AG09319 (cell line): ENCODE measurements at regions not wholly inside any gene's neighbourhood (a gene's known extent, or its start where the extent isn't known, plus 50 kb on each side); places are given as distances from the start of the nearest gene placed in this dataset.

Source experiments
- DNase-seq: peaks from one replicate; pipeline ENCODE4 v3.0.0-alpha.2; 2010; ENCODE audit warnings: low read depth; ENCODE audit errors: extremely low read depth
- TF ChIP-seq, protein P1 (sequence below): IDR thresholded peaks from 2 replicates; pipeline ENCODE4 v1.5.1; 2011; ENCODE audit warnings: low read depth, mild to moderate bottlenecking, inconsistent platforms, low read length, moderate library complexity

DNA sequence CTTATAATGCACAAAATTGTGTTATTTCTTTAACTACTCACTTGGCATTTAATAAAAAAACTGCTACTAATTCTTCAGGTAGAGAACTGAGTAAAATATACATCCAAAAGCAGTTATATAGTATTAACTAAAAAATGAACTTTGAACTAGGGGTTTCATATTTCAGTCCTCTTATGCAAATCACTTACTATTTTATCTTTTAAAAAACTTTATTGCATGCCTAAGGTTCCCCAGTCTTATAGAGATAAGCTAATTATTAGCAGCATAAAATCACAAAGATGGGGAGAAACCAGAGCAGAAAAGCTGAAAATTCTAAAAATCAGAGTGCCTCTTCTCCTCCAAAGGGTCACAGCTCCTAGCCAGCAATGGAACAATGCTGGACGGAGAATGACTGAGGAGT, 228.0 kb downstream of the CALCRL start:
- no peak for DNase-seq
- TF ChIP-seq, protein P1, sequence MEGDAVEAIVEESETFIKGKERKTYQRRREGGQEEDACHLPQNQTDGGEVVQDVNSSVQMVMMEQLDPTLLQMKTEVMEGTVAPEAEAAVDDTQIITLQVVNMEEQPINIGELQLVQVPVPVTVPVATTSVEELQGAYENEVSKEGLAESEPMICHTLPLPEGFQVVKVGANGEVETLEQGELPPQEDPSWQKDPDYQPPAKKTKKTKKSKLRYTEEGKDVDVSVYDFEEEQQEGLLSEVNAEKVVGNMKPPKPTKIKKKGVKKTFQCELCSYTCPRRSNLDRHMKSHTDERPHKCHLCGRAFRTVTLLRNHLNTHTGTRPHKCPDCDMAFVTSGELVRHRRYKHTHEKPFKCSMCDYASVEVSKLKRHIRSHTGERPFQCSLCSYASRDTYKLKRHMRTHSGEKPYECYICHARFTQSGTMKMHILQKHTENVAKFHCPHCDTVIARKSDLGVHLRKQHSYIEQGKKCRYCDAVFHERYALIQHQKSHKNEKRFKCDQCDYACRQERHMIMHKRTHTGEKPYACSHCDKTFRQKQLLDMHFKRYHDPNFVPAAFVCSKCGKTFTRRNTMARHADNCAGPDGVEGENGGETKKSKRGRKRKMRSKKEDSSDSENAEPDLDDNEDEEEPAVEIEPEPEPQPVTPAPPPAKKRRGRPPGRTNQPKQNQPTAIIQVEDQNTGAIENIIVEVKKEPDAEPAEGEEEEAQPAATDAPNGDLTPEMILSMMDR, result no peak

DNA sequence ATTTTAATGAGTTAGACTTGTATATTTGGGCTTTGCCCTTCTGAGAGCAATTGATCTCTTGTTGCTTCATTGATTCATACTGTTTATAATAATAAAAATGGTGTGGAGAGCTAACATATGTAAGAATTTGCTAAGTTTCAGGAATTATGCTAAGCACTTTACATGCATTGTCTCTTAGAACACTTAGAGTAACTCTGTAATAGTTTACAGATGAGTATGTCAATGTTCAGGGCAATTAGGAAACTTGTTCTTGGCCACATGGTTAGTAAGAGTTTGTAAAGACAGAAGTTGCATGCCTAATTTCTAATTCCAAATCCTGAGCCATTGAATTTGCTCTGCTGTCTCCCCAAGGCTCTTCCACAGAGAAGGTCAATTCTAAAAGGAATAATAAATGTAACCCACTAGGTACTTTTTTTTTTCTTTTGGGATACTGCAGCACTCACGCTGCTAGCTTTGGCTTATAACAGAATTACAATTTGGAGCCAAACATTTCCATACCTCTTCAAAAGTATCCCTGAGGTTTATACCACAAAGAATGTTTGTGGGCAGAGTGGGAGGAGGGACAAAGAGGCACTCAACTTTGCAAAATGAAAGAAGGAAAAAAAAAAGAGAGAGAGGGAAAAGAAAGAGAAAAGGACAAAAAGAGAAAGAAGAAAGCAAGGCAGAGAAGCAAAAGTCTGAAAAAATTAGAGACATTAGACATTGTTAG, 232.4 kb downstream of the CALCRL start:
- TF ChIP-seq, protein P1, result no peak
- no peak for DNase-seq

DNA sequence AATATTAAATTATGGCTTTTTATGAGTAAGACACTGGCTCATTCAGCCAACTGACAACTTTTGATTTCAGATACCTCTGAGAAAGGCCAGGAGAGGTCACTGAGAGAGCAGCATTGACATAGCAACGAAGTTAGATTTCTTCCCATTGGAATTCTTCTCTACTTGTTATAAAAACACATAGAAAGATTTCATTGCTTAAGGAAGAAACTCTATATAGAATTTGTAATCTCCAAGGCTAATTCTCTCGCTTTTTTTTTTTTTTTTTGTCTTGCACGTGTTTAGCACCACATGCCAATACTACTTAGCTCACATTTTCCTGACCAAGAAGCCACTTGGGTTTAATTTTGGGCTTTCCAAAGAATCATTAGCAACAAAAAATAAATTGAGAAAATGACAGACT, 233.7 kb downstream of the CALCRL start:
- DNase-seq, result no peak
- TF ChIP-seq, protein P1, result no peak

DNA sequence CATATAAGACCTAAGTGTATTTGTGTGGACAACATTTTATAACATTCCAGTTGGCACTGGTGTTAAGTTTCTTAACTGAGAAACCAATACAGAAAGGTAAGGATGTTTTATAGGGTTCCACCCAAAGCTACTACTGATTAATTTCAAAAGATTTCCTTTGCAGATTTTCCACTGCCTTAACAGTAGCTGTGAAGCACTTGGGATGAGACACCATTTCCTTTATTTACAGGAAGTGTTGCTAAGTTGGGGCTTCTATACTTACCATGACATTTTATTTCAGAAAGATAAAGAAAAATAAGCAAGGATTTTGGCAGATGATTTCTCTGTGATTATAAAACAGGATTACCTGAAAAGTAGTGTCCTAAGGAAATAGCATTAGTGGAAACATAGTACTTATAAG, 234.3 kb downstream of the CALCRL start:
- no peak for DNase-seq
- TF ChIP-seq, protein P1, result no peak

DNA sequence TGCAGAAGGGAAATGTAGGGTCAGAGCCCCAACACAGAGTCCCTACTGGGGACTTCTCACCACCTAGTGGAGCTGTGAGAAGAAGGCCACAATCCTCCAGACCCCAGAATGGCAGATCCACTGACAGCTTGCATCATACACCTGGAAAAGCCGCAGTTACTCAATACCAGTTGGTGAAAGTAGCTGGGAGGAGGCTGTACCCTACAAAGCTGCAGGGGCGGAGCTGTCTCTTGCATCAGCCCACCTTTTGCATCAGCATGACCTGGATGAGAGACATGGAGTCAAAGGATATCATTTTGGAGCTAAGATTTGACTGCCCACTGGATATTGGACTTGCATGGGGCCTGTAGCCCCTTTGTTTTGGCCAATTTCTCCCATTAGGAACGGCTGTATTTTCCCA, 237.3 kb downstream of the CALCRL start:
- TF ChIP-seq, protein P1, result no peak
- DNase-seq, result no peak

DNA sequence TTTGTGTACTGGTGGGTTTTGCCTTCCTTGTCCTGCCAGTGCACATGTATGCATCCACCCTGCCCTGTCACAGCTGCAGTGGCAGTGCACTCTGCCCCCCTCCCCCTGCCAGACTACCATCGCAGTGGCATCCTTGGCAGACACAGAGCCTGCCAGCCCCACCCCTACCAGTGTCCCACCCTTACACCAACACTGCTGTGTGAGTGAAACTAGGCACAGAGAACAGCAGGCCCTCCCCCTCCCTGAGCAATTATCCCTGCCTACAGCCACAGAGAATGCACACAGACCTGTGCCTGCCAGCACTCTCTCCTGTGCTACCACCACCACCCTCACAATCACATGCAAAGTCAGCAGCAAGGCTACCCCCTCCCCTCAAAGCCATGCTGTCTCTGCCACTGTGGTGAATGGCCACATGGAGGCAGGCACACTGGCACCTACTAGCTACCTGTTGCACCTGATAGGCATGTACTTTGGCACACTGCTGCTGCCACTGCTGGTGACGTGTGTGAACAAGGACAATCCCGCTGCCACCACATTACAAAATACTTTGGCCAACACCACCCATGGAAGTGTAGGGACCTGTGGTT, 239.8 kb downstream of the CALCRL start:
- TF ChIP-seq, protein P1, result no peak
- no peak for DNase-seq

DNA sequence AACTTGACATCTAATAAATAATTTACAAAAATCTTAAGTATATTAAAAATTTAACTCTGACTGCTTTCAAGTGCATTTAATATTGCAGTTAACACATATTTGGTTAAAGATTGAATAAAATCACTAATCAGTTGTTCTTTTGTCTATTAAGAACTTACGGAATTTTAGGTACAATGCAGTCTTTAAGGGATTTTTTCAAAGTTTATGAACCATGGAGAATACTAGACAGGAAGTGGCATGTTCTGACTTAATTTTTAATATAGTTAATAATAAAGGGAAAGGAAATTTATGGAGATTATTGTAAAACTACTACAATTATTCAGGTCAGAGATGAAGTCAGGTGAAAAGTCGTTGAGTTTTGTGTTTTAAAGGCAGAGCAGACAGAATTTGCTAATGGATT, 240.9 kb downstream of the CALCRL start:
- no peak for DNase-seq
- TF ChIP-seq, protein P1, result no peak
